GM18870 (cell line): ENCODE measurements at regions not wholly inside any gene's neighbourhood (a gene's known extent, or its start where the extent isn't known, plus 50 kb on each side); places are given as distances from the start of the nearest gene placed in this dataset.
"Not testable (repeated sequence)": the region's sequence is repeated elsewhere in the genome, so short reads cannot be mapped to it uniquely, and the experiment has no call there.

Source experiments
- ATAC-seq: cut with Tn5 transposase; IDR thresholded peaks from one replicate; pipeline ENCODE4 v1.9.1; 2021; ENCODE audit warnings: moderate library complexity; ENCODE audit not compliant: unreplicated experiment

DNA sequence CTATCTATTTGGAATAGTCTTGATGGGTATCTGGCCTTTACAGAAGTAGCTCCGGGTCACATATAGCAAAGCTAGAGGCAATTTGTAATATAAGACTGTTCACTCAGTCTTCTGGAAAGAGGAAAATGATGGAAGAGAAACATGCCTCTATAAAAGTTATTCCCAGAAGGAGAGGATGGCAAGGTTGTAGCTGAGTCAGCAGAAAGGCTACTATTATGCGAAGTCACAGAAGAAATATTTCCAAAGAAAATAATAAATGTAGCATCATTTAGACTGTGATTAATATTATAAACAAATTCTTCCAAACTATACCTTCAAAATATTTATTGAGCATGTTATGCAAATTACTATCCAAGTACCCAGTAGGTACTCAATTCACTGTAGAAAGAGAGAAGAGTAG, 1027.7 kb upstream of the TMEFF2 start:
- ATAC-seq: no peak

DNA sequence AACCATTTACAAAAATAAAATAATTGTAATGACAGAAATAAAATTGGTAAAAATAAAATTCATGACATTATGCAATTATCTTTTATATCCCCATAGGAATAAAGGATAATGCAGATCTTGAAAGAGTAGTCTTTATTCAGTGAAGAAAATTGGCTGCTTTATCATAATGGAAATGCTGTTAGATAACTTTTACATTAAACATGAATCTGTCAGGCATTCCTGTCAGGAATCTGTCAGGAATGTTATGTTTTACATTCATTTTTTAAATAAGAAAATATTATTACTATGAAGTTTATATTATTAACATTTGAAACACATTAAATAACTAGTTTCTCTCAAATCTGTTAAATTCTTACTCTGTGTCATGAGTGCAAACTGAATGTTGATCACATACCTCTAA, 1024.7 kb upstream of the TMEFF2 start:
- no peak for ATAC-seq

DNA sequence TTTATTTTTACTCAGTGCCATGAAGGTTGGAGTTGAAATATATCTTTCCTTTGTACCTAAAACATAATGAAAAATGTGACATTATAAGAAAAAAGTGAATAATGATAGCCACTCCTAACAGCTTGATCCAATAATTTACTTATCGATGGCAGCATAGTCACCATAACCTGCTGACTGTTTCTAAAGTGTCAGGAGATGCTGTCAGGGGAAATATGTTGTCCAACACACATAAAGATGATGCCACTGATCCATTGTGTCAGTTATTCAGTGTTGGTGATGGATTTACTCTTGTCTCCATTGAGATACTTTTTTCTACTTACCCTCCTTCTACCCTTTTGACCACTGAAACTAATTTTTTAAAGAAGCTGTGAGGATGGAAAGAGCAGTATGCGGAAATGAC, 1006.9 kb upstream of the TMEFF2 start:
- no peak for ATAC-seq

DNA sequence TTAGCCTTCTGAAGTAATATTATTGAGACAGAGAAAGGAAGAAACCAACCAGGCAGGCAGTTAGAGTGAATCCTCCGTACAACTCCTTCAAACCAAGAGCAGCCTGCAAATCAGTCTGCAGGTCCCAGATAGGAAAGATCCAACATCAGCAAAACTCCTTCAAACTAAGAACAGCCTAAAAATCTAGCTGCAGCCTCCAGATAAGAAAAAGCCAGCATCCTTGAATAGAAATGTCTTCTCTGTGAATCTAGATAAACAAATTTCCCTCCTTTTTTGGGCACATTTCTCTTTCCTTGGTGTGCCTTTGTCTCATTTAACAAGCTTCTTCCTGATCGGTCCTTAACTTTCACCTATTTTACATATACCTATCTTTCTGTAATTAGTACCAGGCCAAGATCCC, 1004.6 kb upstream of the TMEFF2 start:
- no peak for ATAC-seq

DNA sequence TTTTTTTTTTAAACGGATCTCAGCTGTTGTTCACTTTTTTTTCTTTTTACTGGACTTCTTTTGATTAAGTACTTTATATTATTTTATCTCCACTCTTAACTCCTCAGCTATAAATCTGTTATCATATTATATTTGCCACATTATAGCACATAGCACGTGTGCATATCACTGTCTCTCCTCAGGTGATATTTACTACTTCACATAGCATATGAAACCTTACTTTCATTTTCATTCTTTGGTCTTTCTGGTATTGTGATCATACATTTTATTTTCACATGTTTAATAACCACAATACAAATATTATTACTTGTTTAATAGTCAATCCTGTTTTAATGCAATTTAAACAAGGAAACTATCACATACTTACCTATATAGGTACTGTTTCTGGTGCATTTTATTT, 993.1 kb upstream of the TMEFF2 start:
- no peak for ATAC-seq

DNA sequence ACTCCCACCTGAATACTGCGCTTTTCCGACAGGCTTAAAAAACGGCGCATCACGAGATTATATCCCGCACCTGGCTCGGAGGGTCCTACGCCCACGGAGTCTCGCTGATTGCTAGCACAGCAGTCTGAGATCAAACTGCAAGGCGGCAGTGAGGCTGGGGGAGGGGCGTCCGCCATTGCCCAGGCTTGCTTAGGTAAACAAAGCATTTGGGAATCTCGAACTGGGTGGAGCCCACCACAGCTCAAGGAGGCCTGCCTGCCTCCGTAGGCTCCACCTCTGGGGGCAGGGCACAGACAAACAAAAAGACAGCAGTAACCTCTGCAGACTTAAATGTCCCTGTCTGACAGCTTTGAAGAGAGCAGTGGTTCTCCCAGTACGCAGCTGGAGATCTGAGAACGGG, 976.2 kb upstream of the TMEFF2 start:
- not testable (repeated sequence) for ATAC-seq

DNA sequence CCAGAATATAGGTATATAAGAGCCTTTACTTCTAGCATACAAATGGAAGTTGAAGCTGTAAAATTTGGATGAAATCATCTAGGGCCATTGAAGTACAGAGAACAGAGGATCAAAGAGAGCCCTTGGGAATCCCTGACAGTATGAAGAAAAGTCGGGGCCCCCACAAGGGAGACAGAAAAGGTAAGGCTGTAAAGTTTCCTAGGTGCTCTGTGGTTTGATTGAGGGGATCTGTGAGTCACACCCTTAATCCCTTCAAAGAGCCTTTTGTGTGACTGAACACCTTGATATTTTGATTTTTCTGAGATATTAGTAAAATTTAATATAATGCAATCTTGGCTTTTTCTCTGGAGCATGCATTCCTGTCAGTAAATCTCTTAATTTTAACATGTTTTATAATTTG, 961.7 kb upstream of the TMEFF2 start:
- no peak for ATAC-seq

DNA sequence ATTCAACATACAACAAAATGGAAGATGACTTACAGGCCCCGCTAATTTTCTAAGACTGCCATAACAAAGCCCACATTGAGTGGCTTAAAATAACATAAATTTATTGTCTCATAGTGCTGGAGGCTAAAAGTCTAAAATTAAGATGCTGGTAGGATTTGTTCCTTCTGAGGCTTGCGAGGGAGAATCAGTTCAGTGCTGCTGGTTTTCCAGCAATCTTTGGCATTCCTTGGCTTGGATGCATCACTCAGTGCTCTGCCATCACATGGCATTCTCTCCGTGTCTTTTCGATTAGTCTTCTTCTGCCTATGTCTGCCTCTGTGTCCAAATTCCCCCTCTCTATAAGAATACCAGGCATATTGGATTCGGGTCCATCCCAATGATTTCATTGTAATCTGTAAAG, 959.3 kb upstream of the TMEFF2 start:
- no peak for ATAC-seq

DNA sequence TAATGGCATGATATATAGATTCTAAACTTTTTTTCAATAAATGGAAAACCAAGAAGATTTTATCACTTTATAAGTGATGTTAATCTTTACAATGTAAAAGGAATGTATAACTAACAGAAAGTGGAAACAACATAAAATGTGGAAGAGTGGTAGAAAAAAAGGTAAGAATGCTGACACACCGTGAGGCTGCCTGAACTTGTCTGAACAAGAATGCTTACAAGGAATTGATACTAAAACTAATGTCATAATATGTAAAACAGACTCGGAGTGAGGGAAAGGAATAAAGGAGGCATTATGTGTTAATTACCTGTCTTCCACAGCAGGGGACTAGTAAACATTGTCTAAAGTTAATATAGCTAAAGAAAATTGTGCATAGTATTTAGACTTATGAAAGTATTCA, 958.8 kb upstream of the TMEFF2 start:
- no peak for ATAC-seq

DNA sequence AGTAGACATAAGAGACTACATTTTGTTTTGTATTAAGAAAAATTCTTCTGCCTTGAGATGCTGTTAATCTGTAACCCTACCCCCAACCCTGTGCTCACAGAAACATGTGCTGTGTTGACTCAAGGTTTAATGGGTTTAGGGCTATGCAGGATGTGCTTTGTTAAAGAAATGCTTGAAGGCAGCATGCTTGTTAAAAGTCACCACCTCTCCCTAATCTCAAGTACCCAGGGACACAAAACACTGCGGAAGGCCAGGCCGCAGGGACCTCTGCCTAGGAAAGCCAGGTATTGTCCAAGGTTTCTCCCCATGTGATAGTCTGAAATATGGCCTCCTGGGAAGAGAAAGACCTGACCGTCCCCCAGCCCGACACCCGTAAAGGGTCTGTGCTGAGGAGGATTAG, 947.7 kb upstream of the TMEFF2 start:
- not testable (repeated sequence) for ATAC-seq

DNA sequence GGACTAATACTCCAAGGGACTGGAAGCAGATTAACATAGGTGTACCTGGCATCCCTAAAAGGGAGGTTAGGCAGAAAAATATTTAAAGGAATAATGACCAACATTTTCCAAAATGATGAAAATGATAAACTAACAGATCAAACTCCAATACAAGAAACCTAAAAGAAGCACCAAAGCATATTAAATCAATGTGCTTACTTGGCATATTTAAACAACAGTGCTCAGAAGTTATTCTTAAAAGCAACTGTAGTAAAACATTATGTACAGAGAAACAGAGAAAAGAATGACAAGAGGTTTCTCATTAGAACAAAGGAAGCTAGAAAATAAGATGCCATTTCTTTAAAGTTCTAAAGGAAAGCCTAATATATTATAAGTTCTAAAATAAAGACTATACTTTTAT, 947.3 kb upstream of the TMEFF2 start:
- ATAC-seq: no peak

DNA sequence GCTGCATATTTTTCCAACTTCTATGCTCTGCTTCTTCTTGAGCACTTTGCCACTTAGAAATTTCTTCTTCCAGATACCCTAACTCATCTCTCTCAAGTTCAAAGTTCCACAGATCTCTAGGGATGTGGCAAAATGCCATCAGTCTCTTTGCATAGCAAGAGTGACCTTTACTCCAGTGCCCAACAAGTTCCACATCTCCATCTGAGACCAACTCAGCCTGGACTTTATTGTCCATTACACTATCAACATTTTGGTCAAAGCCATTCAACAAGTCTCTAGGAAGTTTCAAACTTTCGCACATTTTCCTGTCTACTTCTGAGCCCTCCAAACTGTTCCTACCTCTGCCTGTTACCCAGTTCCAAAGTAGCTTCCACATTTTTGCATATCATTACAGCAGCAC, 946.2 kb upstream of the TMEFF2 start:
- ATAC-seq: not testable (repeated sequence)

DNA sequence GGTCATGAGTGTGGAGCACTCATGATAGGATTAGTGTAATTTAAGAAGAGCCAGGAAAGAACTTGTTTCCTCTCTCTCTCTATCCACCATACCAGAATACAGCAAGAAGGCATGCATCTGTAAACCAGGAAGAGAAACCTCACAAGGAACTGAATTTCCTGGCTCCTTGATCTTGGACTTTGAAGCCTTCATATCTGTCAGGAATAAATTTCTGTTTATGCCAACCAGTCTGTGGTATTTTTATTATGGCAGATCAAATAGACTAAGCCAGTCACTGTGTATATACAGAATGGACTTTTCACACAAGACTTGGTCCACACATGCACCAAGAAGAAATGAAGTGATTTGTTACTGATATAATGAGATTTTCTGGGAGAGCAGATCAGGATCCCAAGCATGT, 930.1 kb upstream of the TMEFF2 start:
- ATAC-seq: no peak

DNA sequence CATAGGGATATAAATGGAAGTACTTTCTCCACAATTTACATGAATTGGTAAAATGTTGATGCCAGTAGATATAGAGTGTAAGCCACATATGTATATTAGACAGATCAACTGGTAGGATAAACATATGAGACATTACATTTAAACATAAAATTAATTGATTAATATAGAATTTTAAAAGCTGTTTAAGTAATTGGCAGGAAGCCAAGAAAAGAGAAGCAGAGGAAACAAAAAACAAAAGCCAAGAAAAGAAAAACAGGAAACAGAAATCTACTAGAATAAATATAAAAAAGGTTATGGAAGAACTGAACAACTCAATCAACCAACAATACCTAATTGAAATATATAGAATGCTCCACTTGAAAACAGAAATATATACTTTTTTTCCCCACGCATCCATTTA, 920.1 kb upstream of the TMEFF2 start:
- ATAC-seq: no peak

DNA sequence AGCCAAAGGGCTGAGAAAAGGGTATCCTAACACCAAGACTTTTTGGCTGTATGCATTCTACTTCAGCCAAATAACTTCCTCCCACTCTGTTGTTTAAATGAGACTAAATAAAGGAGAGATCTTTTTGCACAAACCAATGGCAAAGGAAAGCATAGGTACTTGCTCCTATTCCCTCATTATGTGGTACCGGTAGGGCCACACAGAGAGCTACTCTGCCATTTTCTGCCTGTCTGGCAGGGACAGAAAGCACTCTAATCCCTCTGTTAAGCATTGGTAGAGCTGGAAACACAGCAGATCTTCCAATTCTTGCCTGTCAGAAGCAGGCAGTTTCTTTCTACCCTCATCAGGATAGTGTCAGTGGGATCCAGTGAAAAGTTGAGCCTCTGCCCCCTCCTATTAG, 918.3 kb upstream of the TMEFF2 start:
- no peak for ATAC-seq

DNA sequence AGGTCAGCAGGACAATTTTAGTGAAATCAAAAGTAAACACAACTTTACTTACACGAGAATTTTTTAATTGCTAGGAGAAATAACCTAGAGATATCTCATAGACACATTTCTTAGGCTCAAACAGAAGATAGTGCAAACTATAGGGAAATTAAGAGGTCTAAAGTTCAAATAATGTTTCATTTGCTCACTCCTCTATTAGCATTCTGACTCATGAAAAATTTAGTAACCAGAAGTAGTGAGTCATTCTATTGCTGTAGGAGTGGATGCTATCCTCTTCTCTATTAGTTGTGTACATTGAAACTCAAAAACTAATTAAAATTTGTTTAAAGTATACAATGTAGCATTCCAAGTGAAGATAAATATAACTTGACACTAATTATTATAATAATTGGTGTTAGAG, 908.3 kb upstream of the TMEFF2 start:
- ATAC-seq: peak; percentile 61

DNA sequence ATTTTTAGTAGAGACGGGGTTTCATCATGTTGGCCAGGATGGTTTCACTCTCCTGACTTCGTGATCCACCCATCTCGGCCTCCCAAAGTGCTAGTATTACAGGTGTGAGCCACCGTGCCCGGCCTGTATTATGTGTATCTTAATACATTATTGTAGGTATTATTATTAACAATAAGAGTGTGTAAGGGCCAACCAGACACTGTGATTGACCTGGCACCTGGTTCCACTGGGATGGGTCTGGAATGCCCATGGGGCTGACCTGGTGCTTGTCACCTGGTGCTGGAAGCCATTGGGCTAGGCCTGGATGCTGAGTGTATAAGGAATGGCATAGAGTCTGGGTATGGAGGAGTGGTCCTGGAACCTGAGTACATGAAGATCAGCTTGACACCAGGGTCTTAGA, 906.9 kb upstream of the TMEFF2 start:
- no peak for ATAC-seq

DNA sequence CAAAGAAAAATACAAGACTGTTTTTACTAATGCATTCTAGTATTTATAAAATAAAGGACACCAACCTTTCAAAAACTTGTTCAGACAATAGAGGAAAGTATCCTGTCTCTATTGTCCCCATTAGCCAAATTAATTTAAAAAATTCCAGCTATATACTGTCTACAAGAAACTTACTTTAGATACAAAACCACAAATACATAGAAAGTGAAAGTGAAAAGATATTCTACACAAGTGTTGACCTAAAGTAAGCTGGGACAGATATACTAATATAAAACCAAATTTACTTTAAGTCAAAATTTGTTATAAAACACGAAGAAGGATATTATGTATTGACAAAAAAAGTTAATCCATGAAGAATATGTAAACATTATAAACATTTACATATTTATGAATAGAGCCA, 893.3 kb upstream of the TMEFF2 start:
- no peak for ATAC-seq

DNA sequence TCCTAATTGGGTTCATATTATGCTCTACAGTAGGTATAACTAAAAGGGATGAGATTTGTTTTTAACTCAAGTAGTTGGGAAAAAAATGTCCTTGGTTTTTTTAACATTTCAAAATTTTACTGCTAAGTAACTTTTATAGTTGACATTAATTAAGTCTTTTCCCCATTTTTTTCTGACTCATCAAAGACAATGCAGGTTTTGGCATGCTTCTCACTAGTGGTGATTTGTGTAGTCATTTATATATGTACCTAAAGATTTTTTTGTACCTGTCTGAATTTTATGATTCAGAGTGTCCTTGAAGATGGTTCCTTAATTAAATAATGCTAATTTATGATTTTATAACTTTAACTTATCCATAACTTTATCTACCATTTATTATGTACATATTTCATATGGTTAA, 882.3 kb upstream of the TMEFF2 start:
- no peak for ATAC-seq

DNA sequence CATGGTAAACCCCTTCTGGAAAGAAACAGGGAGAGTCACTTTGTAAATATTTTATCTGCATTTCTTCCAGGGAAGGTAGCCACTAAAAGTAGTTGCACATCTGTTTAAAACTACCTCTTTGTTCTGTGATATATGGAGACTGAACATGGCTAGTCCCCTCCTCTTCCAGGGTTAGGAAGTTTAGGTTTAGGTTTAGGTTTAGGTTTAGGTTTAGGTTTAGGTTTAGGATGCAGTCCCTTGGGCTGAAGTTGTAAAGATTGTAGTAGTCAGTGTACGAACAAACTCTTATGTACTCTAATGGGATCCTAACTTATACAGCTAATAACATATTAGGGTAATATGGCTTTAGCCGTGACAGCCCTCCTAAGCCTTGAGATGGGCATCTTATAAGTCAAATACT, 880.2 kb upstream of the TMEFF2 start:
- no peak for ATAC-seq

DNA sequence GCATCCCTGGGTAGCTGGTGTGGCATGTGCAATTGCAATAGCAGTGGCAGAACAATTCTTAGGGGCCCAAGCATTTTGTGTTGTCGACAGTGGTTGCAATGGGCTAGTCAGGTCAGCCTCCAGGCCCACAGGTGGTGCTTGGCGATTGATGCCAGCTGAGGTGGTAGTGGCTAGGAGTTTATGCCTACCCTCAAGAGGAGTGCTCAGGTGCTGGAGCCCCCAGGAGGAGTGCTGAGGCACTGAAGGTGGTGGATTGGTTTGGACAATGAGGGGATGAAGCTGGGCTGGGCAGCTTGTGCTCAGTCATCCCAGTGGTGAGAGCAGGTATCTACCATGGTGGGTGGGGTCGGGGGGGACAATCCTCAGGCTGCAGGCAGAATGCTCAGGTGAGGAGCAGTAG, 877.9 kb upstream of the TMEFF2 start:
- ATAC-seq: no peak

DNA sequence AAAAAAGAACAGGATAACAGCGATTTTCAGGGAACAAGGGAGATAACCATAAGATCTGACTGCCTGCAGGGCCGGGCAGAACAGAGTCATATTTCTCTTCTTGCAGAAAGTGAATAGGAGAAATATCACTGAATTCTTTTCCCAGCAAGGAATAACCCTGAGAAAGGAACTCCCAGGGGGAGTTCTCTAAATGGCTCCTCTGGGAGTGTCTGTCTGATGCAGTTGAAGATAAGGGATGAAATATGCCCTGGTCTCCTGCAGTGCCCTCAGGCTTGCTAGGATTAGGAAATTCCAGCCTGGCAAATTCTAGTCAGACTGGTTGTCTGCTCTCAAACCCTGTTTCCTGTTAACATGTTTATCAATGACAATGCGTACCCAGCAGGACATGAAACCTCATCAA, 830.8 kb upstream of the TMEFF2 start:
- ATAC-seq: not testable (repeated sequence)

DNA sequence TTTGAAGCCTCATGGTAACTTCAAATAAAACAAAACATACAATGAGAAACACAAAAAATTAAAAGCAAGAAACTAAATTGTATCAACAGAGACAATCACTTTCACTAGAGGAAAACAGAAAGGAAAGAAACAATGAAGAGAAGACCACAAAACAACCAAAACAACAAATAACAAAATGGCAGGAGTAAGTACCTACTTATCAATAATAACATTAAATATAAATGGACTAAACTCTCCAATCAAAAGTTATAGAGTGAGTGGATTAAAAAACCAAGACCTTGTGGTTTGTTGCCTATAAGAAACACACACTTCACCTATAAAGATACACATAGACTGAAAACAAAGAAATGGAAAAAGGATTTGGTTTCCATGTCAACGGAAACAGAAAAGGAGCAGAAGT, 830.1 kb upstream of the TMEFF2 start:
- ATAC-seq: no peak

DNA sequence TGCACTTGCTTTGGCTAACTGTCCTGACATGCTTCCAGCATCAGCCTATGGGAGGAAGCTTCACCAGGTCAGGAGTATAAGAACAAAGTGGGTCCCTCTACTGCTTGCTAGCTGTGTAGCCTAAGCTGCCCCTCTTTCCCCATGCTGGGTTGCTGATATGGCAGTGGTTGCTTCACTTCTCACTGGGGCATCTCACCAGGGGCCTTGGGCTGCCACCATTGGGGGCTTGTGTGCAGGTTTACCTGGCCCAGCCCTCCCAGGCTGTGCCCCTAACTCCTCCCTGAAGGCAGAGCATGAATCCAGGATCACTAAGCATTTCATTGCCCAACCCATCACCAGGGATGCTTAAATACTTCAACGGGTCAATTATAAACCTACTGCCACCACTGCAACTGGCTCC, 817.1 kb upstream of the TMEFF2 start:
- ATAC-seq: no peak
